ENCODE measurements at regions not wholly inside any gene's neighbourhood (a gene's known extent, or its start where the extent isn't known, plus 50 kb on each side); places are given as distances from the start of the nearest gene placed in this dataset.

GRCh38 chr18:40326985-40327384 lies 1628.0 kb upstream of the PIK3C3 start:
- DNase-seq (ENCODE audit: low spot score) = no peak
- Histone ChIP-seq H3K79me2 (ENCODE audit: insufficient read depth, low read depth, low read length) (no peaks in the 10 kb centered on the region), H4K20me1 (ENCODE audit: insufficient read depth, low read length) (no peaks in the 10 kb centered on the region), H3K9me2 (ENCODE audit: insufficient read depth, low read length) (no peaks in the 10 kb centered on the region), H3K4me1 (ENCODE audit: insufficient read depth, low read length, poor library complexity, severe bottlenecking) (no peaks in the 10 kb centered on the region), H2AFZ (ENCODE audit: low read length) (no peak overlapping the region), H3K4me3 (ENCODE audit: low read depth, low read length, poor library complexity, severe bottlenecking) (no peak overlapping the region), H3K27ac (ENCODE audit: low read depth, low read length, poor library complexity, severe bottlenecking) (no peak overlapping the region), H3K36me3 (ENCODE audit: insufficient read depth, low read length) (no peaks in the 10 kb centered on the region), H3K9me3 (ENCODE audit: low read length) (no peaks in the 10 kb centered on the region), H3K4me2 (ENCODE audit: low read length) (no peak overlapping the region)
- BruUV-seq (replicated peaks) = no TSS peak
- no peak for TF ChIP-seq EZH2phosphoT487 (IDR thresholded peaks at IDR 0.05; ENCODE audit: borderline replicate concordance, low read depth, low read length)
- no peak for TF ChIP-seq CTCF (conservative IDR thresholded peaks at IDR 0.05; ENCODE audit: low read length)
- POLR2A ChIA-PET = no interaction called here
- CTCF ChIA-PET (ENCODE audit: unreplicated experiment) = no interaction called here
- intact Hi-C loops (cut with micrococcal nuclease; ENCODE audit: unreplicated experiment) = no loop called here

DNA sequence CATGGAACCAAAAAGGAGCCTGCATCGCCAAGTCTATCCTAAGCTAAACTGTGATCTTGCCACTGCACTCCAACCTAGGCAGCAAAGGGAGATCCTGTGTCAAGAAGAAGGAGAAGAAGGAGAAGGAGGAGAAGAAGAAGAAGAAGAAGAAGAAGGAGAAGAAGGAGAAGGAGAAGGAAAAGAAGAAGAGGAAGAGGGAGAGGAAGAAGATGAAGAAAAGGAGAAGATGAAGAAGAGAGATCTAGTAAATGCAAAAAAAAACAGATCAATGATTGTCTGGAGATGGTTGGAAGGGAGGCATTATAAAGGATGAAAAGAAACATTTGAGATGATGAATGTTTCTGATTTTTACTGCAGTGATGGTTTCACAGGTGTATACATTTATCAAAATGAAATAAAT lies 1629.0 kb upstream of the PIK3C3 start:
- ChIA-PET CTCF (ENCODE audit: unreplicated experiment) (no interaction called here), POLR2A (no interaction called here)
- no peaks in the 10 kb centered on the region for H4K20me1 ChIP-seq (ENCODE audit: insufficient read depth, low read length)
- no TSS peak for BruUV-seq (replicated peaks)
- intact Hi-C loops (cut with micrococcal nuclease; ENCODE audit: unreplicated experiment) = no loop called here
- no peaks in the 10 kb centered on the region for H3K79me2 ChIP-seq (ENCODE audit: insufficient read depth, low read depth, low read length)
- H3K9me2 ChIP-seq (ENCODE audit: insufficient read depth, low read length) = no peaks in the 10 kb centered on the region
- H3K27ac ChIP-seq (ENCODE audit: low read depth, low read length, poor library complexity, severe bottlenecking) = no peak overlapping the region
- no peak overlapping the region for H2AFZ ChIP-seq (ENCODE audit: low read length)
- no peak overlapping the region for H3K4me2 ChIP-seq (ENCODE audit: low read length)
- DNase-seq (ENCODE audit: low spot score) = no peak
- H3K4me1 ChIP-seq (ENCODE audit: insufficient read depth, low read length, poor library complexity, severe bottlenecking) = no peaks in the 10 kb centered on the region
- no peak overlapping the region for H3K4me3 ChIP-seq (ENCODE audit: low read depth, low read length, poor library complexity, severe bottlenecking)
- no peaks in the 10 kb centered on the region for H3K9me3 ChIP-seq (ENCODE audit: low read length)
- no peak for TF ChIP-seq CTCF (conservative IDR thresholded peaks at IDR 0.05; ENCODE audit: low read length)
- no peak for TF ChIP-seq EZH2phosphoT487 (IDR thresholded peaks at IDR 0.05; ENCODE audit: borderline replicate concordance, low read depth, low read length)
- no peaks in the 10 kb centered on the region for H3K36me3 ChIP-seq (ENCODE audit: insufficient read depth, low read length)

DNA sequence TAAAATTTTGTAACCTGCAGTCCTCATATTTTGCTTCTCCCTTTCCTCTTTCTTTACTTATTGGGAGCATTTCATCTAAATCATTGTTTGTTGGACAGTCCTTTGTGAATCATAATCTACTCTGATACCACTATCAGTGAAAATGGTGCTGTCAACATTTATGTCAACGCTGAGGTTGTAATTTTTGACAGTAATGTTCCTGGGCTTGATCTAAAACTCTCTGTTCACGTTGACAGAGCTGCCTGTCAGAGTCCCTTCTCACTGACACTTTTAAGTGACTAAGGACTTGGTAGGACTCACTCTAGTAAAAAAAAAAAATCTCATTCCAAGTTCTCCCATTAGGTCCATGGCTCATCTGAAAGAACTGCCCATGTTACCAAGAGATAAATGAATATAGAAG lies 1640.8 kb upstream of the PIK3C3 start:
- Histone ChIP-seq H3K4me1 (ENCODE audit: insufficient read depth, low read length, poor library complexity, severe bottlenecking) (no peaks in the 10 kb centered on the region), H3K27ac (ENCODE audit: low read depth, low read length, poor library complexity, severe bottlenecking) (no peak overlapping the region), H3K4me2 (ENCODE audit: low read length) (no peak overlapping the region), H3K9me2 (ENCODE audit: insufficient read depth, low read length) (no peaks in the 10 kb centered on the region), H3K36me3 (ENCODE audit: insufficient read depth, low read length) (no peaks in the 10 kb centered on the region), H4K20me1 (ENCODE audit: insufficient read depth, low read length) (no peaks in the 10 kb centered on the region), H2AFZ (ENCODE audit: low read length) (no peak overlapping the region), H3K9me3 (ENCODE audit: low read length) (no peaks in the 10 kb centered on the region), H3K4me3 (ENCODE audit: low read depth, low read length, poor library complexity, severe bottlenecking) (no peak overlapping the region), H3K79me2 (ENCODE audit: insufficient read depth, low read depth, low read length) (no peaks in the 10 kb centered on the region)
- intact Hi-C loops (cut with micrococcal nuclease; ENCODE audit: unreplicated experiment) = no loop called here
- ChIA-PET POLR2A (no interaction called here), CTCF (ENCODE audit: unreplicated experiment) (no interaction called here)
- DNase-seq (ENCODE audit: low spot score) = no peak
- TF ChIP-seq CTCF (conservative IDR thresholded peaks at IDR 0.05; ENCODE audit: low read length) (no peak), EZH2phosphoT487 (IDR thresholded peaks at IDR 0.05; ENCODE audit: borderline replicate concordance, low read depth, low read length) (no peak)
- no TSS peak for BruUV-seq (replicated peaks)
